NCI-H1436 (cell line): ENCODE measurements at regions not wholly inside any gene's neighbourhood (a gene's known extent, or its start where the extent isn't known, plus 50 kb on each side); places are given as distances from the start of the nearest gene placed in this dataset.

Source experiments
- DNase-seq: peaks from one replicate; lab custom pipeline; 2025; lab: John Stamatoyannopoulos, UW

- DNase-seq: no peak
Observed at GRCh38 chr14:34038358-34039057, 87.6 kb upstream of the EGLN3 start.

- DNase-seq: no peak
Observed at GRCh38 chr14:34036319-34036766, 85.5 kb upstream of the EGLN3 start.

- DNase-seq: no peak
Observed at GRCh38 chr14:34035934-34036250, 85.0 kb upstream of the EGLN3 start.

DNA sequence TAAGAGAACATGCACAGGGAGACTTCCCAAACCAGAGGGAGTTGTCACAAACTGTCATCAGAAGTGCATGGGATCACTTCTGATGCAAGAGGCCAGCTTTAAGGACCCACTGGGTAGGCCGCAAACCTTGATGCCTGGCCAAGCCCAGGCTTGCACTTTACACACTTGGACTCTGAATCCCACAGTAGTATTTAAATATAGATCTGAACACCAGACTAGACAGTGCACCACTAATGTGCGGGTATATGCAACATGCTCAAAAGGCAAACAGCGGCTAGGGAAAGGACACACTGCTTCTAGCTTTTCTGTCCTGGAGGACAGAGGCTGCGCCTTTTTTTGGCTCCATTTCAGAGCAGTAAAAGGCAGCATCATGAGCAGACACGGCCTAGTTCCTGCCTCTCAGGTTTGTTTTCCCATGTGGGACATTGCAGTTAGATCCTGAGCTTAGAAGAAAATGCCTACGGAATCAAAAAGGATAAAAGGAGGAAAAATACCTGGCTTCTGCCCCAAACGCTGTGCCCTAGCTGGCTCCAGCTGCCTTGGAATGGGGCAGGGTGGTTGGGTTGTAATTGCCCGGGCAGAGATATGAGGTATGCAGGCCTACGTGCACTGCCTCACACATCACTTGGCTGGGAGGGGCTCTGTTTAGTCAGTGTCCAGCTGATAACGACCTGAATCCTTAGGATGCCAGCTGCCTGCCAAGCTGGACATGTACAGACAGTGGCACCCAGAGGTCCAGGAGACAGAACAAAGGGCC is 84.5 kb upstream of the EGLN3 start:
- no peak for DNase-seq

- no peak for DNase-seq
Observed at GRCh38 chr14:34034447-34035176, 83.7 kb upstream of the EGLN3 start.

DNA sequence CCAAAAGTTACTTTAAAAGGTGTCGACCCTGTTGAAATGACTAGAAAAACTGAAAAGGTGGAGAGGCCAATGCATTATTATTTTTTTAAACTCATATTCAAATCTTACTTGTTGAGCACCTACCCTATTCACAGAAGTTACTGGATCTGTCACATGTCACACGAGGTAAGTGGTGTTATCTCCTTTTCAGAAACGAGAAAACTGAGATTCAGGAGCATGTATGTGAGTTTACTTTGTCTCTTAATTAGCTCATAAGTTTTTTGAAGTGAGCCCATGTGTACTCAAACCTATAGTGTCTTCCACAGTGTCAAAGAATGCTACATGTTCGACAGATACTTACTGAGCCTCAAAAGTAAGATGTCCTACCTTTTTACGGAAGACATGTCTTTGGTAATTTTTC is 81.8 kb upstream of the EGLN3 start:
- no peak for DNase-seq

- DNase-seq: no peak
Observed at GRCh38 chr14:34030864-34031263, 80.0 kb upstream of the EGLN3 start.

DNA sequence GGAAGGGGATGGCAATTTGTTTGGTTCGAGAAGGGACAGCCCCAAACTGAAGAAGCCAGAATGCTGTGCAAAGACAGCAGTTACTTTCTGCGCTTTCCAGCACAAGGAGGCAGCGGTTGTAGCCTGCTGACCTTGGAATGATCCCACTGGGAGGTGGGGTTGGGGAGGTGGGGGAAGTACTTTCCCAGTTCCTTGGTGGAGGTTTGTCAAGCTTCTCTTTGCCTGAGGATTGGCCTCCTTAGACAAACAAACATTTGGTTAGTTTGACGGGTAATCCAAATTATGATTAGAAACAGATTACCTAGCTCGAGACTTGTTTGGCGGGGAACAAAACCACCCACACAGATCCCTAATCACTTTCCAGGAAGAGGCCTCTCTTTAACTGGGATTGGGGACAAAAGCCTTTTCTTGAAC is 79.1 kb upstream of the EGLN3 start:
- DNase-seq: no peak

DNA sequence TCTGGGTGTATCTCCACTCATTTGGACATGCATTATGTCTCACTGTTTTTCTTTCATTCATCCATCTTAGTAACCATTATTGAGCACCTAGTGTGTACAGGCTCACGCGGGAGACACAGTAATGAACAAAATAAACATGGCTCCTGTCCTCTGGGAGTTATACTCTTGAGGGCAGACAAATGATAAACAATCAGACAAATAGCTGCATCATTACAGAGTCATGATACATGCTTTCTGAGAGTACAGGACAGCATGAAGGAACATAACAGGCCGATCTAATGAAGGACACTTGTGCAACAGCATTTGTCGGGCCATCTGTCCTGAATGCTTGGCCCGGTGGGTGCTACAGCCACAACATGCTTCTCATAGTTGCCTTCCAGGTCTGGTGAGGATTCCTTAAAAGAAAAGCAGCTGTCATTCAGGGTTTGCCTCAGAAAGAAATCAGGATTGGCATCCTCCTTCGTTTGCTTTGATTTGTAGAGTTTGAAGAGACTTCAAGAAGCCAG is 77.2 kb upstream of the EGLN3 start:
- DNase-seq: no peak

GRCh38 chr14:34027130-34027989 is 76.5 kb upstream of the EGLN3 start:
- no peak for DNase-seq

GRCh38 chr14:34025325-34026017 is 74.6 kb upstream of the EGLN3 start:
- DNase-seq: no peak

DNA sequence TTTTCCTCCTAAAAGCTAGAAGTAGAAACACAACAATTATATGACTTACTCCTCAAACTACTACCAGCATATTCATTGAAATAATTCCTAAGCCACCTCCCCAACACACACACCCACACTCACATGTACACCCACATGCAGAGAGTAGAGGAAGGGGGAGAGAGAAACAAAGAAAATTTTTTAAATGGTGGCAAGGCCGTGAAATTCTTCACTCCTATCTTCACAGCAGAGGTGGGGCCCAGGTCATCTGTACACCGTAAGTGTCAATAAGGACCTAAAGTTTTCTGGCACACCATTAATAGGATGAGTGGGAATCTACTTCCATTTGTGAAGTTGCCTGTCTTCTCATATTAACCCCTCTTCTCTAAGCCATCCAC is 73.9 kb upstream of the EGLN3 start:
- no peak for DNase-seq

- DNase-seq: no peak
Observed at GRCh38 chr14:34023824-34024767, 73.2 kb upstream of the EGLN3 start.

- DNase-seq: no peak
Observed at GRCh38 chr14:34021096-34021495, 70.2 kb upstream of the EGLN3 start.

GRCh38 chr14:34020014-34020413 is 69.1 kb upstream of the EGLN3 start:
- no peak for DNase-seq

DNA sequence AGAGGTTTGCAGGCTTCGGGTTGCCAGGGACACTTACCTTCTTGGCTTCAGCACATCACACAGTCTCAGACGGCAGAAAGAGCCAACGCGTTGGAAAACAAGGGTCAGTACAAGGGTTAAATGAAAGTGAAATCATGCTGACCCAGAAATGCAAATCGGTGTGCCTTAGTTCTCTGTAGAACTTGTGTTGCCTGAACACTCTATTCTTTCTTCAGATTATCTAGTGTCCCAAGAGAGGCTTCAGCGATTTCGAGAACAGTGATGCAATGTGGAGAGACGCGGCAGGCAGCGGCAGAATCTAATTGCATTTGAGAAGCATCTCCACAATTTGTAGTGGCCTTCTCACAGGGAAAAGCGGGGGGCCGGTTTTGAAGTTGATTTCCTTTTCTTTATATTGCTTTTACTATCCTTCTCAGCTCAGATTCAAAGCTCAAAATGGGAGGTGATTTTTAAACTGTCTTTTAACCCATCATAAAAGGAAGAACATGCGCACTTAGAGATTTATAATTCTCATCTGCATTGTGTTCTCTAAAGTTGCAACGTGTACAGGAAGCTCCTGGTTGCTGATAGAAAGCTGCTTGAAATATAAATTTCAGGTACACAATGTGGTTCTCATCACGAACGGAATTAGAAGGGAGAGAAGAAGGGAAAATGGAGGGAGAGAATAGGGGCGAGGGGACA is 67.8 kb upstream of the EGLN3 start:
- no peak for DNase-seq

DNA sequence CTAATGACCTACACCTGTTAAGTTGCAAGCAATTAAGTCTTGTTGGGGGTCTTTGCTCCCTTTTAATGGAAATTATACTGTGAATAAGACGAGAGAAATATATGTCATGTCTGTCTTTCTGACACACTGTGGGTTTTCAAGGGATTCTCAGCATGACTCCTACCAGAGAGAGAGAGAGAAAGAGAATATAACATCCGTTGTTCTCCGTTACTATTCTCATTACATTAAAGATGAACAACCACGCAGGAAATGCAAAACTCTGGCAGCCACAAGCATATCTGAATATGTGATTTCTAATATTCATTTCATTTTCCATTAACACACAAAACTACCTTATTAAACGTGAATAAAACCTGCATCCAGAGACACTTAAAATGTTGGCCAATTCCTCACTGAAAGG is 67.3 kb upstream of the EGLN3 start:
- DNase-seq: no peak

DNA sequence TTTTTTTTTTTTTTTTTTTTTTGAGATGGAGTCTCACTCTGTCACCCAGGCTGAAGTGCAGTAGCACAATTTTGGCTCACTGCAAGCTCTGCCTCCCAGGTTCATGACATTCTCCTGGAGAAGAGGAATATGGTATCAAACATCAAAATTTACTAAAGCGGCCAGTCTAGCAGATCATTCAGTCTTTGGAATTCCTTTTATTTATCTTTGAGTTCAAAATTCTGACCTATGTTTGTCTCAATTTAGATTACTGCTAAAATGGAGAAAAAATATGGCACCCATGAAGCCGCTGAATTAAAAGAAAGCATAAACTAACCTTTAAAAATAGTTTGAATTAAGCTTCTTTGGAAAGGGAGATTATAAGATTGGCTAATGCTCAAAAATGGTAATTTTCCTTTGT is 64.5 kb upstream of the EGLN3 start:
- no peak for DNase-seq

GRCh38 chr14:34014936-34015335 is 64.1 kb upstream of the EGLN3 start:
- DNase-seq: no peak

- no peak for DNase-seq
Observed at GRCh38 chr14:34013721-34014060, 62.8 kb upstream of the EGLN3 start.
